ENCODE measurements at regions not wholly inside any gene's neighbourhood (a gene's known extent, or its start where the extent isn't known, plus 50 kb on each side); places are given as distances from the start of the nearest gene placed in this dataset.

DNA sequence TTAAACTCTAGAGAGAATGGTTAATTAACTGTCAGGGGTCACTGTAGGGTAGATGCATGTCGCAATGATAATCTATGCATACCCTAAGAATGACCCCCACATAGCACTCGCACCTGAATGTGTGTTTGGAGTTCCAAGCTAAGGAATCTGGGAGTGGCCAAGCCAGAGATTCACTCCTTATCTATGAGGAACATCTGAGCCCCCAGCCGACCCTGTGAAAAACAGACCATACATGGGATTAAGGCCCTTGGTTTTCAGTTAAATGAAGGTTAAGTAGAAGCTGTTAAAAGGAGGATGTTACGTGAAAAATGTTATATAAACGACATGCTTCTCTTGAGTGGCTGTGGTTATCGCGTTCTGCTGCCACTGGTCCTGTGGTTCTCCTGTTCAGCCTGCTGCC lies 147.2 kb downstream of the RELL1 start:
- H3K4me1 Mint-ChIP-seq: peaks cover 23 to 36% of the 10 kb centered on the region in 2 experiments

More for the DNA sequence above, 147.2 kb downstream of the RELL1 start:
- no peak overlapping the region for H2BK12ac ChIP-seq (ENCODE audit: insufficient read length, low read depth, low read length)
- Mint-ChIP-seq H3K4me3 (no peak overlapping the region), H3K9me3 (peaks cover 0 to 5% of the 10 kb centered on the region in 2 experiments; a peak in 2 of 5 replicates), H3K27ac (0 out of 7 replicates have a peak overlapping the region, but pooled peaks of 1 of the 3 experiments have one; percentile 56), H3K27me3 (ENCODE audit: low read depth) (peaks cover 8% of the 10 kb centered on the region; the same call in 1 of the 2 replicates), H3K36me3 (ENCODE audit: insufficient read depth in 1 of 3, low read depth in 3 of 3) (no peaks in the 10 kb centered on the region)
- H2BK5ac ChIP-seq (ENCODE audit: insufficient read length, low read length): no peak overlapping the region
- H2BK15ac ChIP-seq (ENCODE audit: low read depth, low read length): no peak overlapping the region
- H3K23me2 ChIP-seq (ENCODE audit: insufficient read length, low read depth, low read length, poor library complexity, severe bottlenecking): no peaks in the 10 kb centered on the region
- no peak overlapping the region for H3T11ph ChIP-seq (ENCODE audit: low read length)
- no peaks in the 10 kb centered on the region for H3K79me2 ChIP-seq (ENCODE audit: insufficient read depth, low read length)
- WGBS (ENCODE audit: extremely low coverage, insufficient read length, low lambda C conversion rate): no CpG with 5 or more reads among the region's 7 CpGs
- H2BK20ac ChIP-seq (ENCODE audit: low read depth, low read length, poor library complexity, severe bottlenecking): no peak overlapping the region
- H3K18ac ChIP-seq (ENCODE audit: insufficient read length, low read depth, low read length): no peak overlapping the region
- H3K4me1 ChIP-seq (ENCODE audit: insufficient read depth, low read length): peaks cover 4% of the 10 kb centered on the region; the same call in 1 of the 2 replicates
- no peak for DNase-seq
- TF ChIP-seq, protein P1, sequence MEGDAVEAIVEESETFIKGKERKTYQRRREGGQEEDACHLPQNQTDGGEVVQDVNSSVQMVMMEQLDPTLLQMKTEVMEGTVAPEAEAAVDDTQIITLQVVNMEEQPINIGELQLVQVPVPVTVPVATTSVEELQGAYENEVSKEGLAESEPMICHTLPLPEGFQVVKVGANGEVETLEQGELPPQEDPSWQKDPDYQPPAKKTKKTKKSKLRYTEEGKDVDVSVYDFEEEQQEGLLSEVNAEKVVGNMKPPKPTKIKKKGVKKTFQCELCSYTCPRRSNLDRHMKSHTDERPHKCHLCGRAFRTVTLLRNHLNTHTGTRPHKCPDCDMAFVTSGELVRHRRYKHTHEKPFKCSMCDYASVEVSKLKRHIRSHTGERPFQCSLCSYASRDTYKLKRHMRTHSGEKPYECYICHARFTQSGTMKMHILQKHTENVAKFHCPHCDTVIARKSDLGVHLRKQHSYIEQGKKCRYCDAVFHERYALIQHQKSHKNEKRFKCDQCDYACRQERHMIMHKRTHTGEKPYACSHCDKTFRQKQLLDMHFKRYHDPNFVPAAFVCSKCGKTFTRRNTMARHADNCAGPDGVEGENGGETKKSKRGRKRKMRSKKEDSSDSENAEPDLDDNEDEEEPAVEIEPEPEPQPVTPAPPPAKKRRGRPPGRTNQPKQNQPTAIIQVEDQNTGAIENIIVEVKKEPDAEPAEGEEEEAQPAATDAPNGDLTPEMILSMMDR (conservative IDR thresholded peaks at IDR 0.05): no peak
- no peak overlapping the region for H2BK120ac ChIP-seq (ENCODE audit: low read depth, low read length, poor library complexity, severe bottlenecking)
- no peaks in the 10 kb centered on the region for H3K27me3 ChIP-seq (ENCODE audit: insufficient read depth, low read length)
- H3K56ac ChIP-seq (ENCODE audit: insufficient read length, low read depth, low read length): no peak overlapping the region
- H4K5ac ChIP-seq (ENCODE audit: insufficient read length, low read depth, low read length): no peak overlapping the region
- H3K23ac ChIP-seq (ENCODE audit: insufficient read length, low read depth, low read length): no peak overlapping the region
- no peaks in the 10 kb centered on the region for H3K9me3 ChIP-seq (ENCODE audit: control insufficient read depth, low read depth, low read length)
- no peaks in the 10 kb centered on the region for H3K79me1 ChIP-seq (ENCODE audit: insufficient read depth, low read depth, low read length, poor library complexity, severe bottlenecking)
- H3K4me2 ChIP-seq (ENCODE audit: insufficient read depth, insufficient read length, low read length): no peak overlapping the region
- no peak overlapping the region for H4K8ac ChIP-seq (replicated peaks; ENCODE audit: insufficient read length, low read depth, low read length)
- no peak overlapping the region for H2AK5ac ChIP-seq (ENCODE audit: insufficient read length, low read length)
- no peaks in the 10 kb centered on the region for H4K20me1 ChIP-seq (ENCODE audit: control insufficient read depth, insufficient read depth, insufficient read length)
- H3K4ac ChIP-seq (ENCODE audit: low read depth, low read length): no peak overlapping the region
- no peak overlapping the region for H3K14ac ChIP-seq (ENCODE audit: insufficient read depth, low read length)
- no peak overlapping the region for H4K91ac ChIP-seq (ENCODE audit: insufficient read length, low read depth, low read length)
- H2AFZ ChIP-seq (ENCODE audit: low read length): no peak overlapping the region
- H3K27ac ChIP-seq (ENCODE audit: insufficient read length, low read depth, low read length): no peak overlapping the region
- no peak overlapping the region for H3K9ac ChIP-seq (ENCODE audit: extremely low read depth, insufficient read length, low read length)

Data from H9 (cell line).